ENCODE measurements at regions not wholly inside any gene's neighbourhood (a gene's known extent, or its start where the extent isn't known, plus 50 kb on each side); places are given as distances from the start of the nearest gene placed in this dataset.

GRCh38 chr21:35266546-35266945, 217.4 kb upstream of the RUNX1 start:
- intact Hi-C loops (cut with DNase I; ENCODE audit: low total_unique reads): no loop called here
- TF ChIP-seq POLR2A (IDR thresholded peaks at IDR 0.05) (no peak), CTCF (IDR thresholded peaks at IDR 0.05 in 8 of 11, conservative IDR thresholded peaks at IDR 0.05 in 3 of 11) (no peak), POLR2AphosphoS5 (IDR thresholded peaks at IDR 0.05) (no peak)
- H3K27me3 ChIP-seq (replicated peaks in 1 of 7): peaks cover 0 to 5% (median 0%) of the 10 kb centered on the region in 7 donors
- no peaks in the 10 kb centered on the region for H3K36me3 ChIP-seq
- 92 to 99% (median 93%) methylated on average over 3 of the region's 3 CpGs for WGBS, 5 donors
- H3K4me1 ChIP-seq: no peaks in the 10 kb centered on the region
- H3K4me3 ChIP-seq: no peak overlapping the region
- DNase-seq: no peak
- no peaks in the 10 kb centered on the region for H3K9me3 ChIP-seq
- no peak overlapping the region for H3K27ac ChIP-seq

GRCh38 chr21:35265170-35265877, 216.2 kb upstream of the RUNX1 start:
- H3K27me3 ChIP-seq (replicated peaks in 1 of 7): peaks cover 0 to 5% (median 0%) of the 10 kb centered on the region in 7 donors
- H3K36me3 ChIP-seq: no peaks in the 10 kb centered on the region

GRCh38 chr21:35259457-35259856, 210.4 kb upstream of the RUNX1 start:
- no peak for DNase-seq
- intact Hi-C loops (cut with DNase I; ENCODE audit: low total_unique reads): no loop called here
- TF ChIP-seq POLR2AphosphoS5 (IDR thresholded peaks at IDR 0.05) (no peak), POLR2A (IDR thresholded peaks at IDR 0.05) (no peak), CTCF (IDR thresholded peaks at IDR 0.05 in 8 of 11, conservative IDR thresholded peaks at IDR 0.05 in 3 of 11) (no peak)

More at GRCh38 chr21:35265170-35265877, 216.2 kb upstream of the RUNX1 start:
- Histone ChIP-seq H3K4me1 (no peaks in the 10 kb centered on the region), H3K4me3 (no peak overlapping the region), H3K27ac (no peak overlapping the region), H3K9me3 (peaks cover 0 to 8% (median 3%) of the 10 kb centered on the region in 8 donors)
- no peak for DNase-seq
- intact Hi-C loops (cut with DNase I; ENCODE audit: low total_unique reads): no loop called here
- 81 to 89% (median 85%) methylated on average over 8 of the region's 8 CpGs for WGBS, 5 donors
- TF ChIP-seq POLR2A (IDR thresholded peaks at IDR 0.05) (no peak), POLR2AphosphoS5 (IDR thresholded peaks at IDR 0.05) (no peak), CTCF (IDR thresholded peaks at IDR 0.05 in 8 of 11, conservative IDR thresholded peaks at IDR 0.05 in 3 of 11) (no peak)

GRCh38 chr21:35258521-35258920, 209.4 kb upstream of the RUNX1 start:
- intact Hi-C loops (cut with DNase I; ENCODE audit: low total_unique reads): no loop called here

More at GRCh38 chr21:35259457-35259856, 210.4 kb upstream of the RUNX1 start:
- H3K27me3 ChIP-seq (replicated peaks in 1 of 7): no peaks in the 10 kb centered on the region
- H3K27ac ChIP-seq: no peak overlapping the region
- WGBS, 5 donors: 74 to 88% (median 78%) methylated on average over 2 of the region's 2 CpGs
- peaks cover 0 to 10% (median 3%) of the 10 kb centered on the region in 8 donors for H3K9me3 ChIP-seq
- H3K36me3 ChIP-seq: no peaks in the 10 kb centered on the region
- no peak overlapping the region for H3K4me3 ChIP-seq
- H3K4me1 ChIP-seq: no peaks in the 10 kb centered on the region

More at GRCh38 chr21:35258521-35258920, 209.4 kb upstream of the RUNX1 start:
- Histone ChIP-seq H3K27ac (no peak overlapping the region), H3K36me3 (no peaks in the 10 kb centered on the region), H3K4me3 (no peak overlapping the region), H3K9me3 (peaks cover 0 to 10% (median 3%) of the 10 kb centered on the region in 8 donors), H3K27me3 (replicated peaks in 1 of 7) (no peaks in the 10 kb centered on the region), H3K4me1 (no peaks in the 10 kb centered on the region)
- no peak for DNase-seq
- TF ChIP-seq POLR2AphosphoS5 (IDR thresholded peaks at IDR 0.05): no peak
- no peak for TF ChIP-seq CTCF (IDR thresholded peaks at IDR 0.05 in 8 of 11, conservative IDR thresholded peaks at IDR 0.05 in 3 of 11)
- TF ChIP-seq POLR2A (IDR thresholded peaks at IDR 0.05): no peak
- WGBS, 5 donors: 87 to 93% (median 89%) methylated on average over 6 of the region's 6 CpGs

All from spleen (tissue), 11 donors.